HG03575 (cell line): ENCODE measurements at regions not wholly inside any gene's neighbourhood (a gene's known extent, or its start where the extent isn't known, plus 50 kb on each side); places are given as distances from the start of the nearest gene placed in this dataset.

ENCODE experiments used
- ATAC-seq: cut with Tn5 transposase; IDR thresholded peaks from one replicate; pipeline ENCODE4 v1.9.1; 2021; ENCODE audit not compliant: unreplicated experiment, insufficient number of reproducible peaks, low FRiP score; ENCODE audit errors: extremely low read depth

- no peak for ATAC-seq
These were observed 57.5 kb downstream of the OSR1 start for GRCh38 chr2:19300961-19301360.

GRCh38 chr2:19299522-19299921 lies 58.9 kb downstream of the OSR1 start:
- ATAC-seq = no peak

- no peak for ATAC-seq
These were observed 59.4 kb downstream of the OSR1 start for GRCh38 chr2:19299032-19299431.

- ATAC-seq = no peak
These were observed 60.7 kb downstream of the OSR1 start for GRCh38 chr2:19297716-19298115.

GRCh38 chr2:19295998-19296502 lies 62.4 kb downstream of the OSR1 start:
- no peak for ATAC-seq

GRCh38 chr2:19292007-19292406 lies 66.4 kb downstream of the OSR1 start:
- ATAC-seq = no peak

GRCh38 chr2:19288291-19288690 lies 70.1 kb downstream of the OSR1 start:
- ATAC-seq = no peak

GRCh38 chr2:19287324-19287723 lies 71.1 kb downstream of the OSR1 start:
- ATAC-seq = no peak

- ATAC-seq = no peak
These were observed 76.1 kb downstream of the OSR1 start for GRCh38 chr2:19282305-19282704.

GRCh38 chr2:19274439-19274838 lies 84.0 kb downstream of the OSR1 start:
- ATAC-seq = no peak

GRCh38 chr2:19272941-19273470 lies 85.4 kb downstream of the OSR1 start:
- no peak for ATAC-seq

- ATAC-seq = no peak
These were observed 86.4 kb downstream of the OSR1 start for GRCh38 chr2:19272039-19272438.

- ATAC-seq = no peak
These were observed 93.6 kb downstream of the OSR1 start for GRCh38 chr2:19264852-19265251.

GRCh38 chr2:19262150-19262549 lies 96.3 kb downstream of the OSR1 start:
- no peak for ATAC-seq

GRCh38 chr2:19261061-19261460 lies 97.4 kb downstream of the OSR1 start:
- no peak for ATAC-seq

- no peak for ATAC-seq
These were observed 102.3 kb downstream of the OSR1 start for GRCh38 chr2:19256121-19256601.

GRCh38 chr2:19255481-19255880 lies 102.9 kb downstream of the OSR1 start:
- no peak for ATAC-seq

- no peak for ATAC-seq
These were observed 106.9 kb downstream of the OSR1 start for GRCh38 chr2:19251554-19251953.

- no peak for ATAC-seq
These were observed 107.5 kb downstream of the OSR1 start for GRCh38 chr2:19250906-19251305.

- ATAC-seq = no peak
These were observed 111.2 kb downstream of the OSR1 start for GRCh38 chr2:19247186-19247585.

- no peak for ATAC-seq
These were observed 111.9 kb downstream of the OSR1 start for GRCh38 chr2:19246496-19246895.
